Pons (tissue), 1 donor: ENCODE measurements at regions not wholly inside any gene's neighbourhood (a gene's known extent, or its start where the extent isn't known, plus 50 kb on each side); places are given as distances from the start of the nearest gene placed in this dataset.

ENCODE experiments used
- DNase-seq: peaks from one replicate; pipeline ENCODE4 v3.0.0-alpha.2; 2016; ENCODE audit warnings: low spot score

GRCh38 chr20:12371990-12372389 is 454.3 kb downstream of the BTBD3 start:
- no peak for DNase-seq

- no peak for DNase-seq
These were observed 454.9 kb downstream of the BTBD3 start for GRCh38 chr20:12372557-12372956.

GRCh38 chr20:12375967-12376366 is 458.3 kb downstream of the BTBD3 start:
- no peak for DNase-seq

- DNase-seq, result peak; percentile 24
These were observed 466.1 kb downstream of the BTBD3 start for GRCh38 chr20:12383821-12384220.

- DNase-seq, result no peak
These were observed 469.1 kb downstream of the BTBD3 start for GRCh38 chr20:12386821-12387220.

GRCh38 chr20:12391099-12391498 is 473.4 kb downstream of the BTBD3 start:
- no peak for DNase-seq

- DNase-seq, result no peak
These were observed 477.1 kb downstream of the BTBD3 start for GRCh38 chr20:12394786-12395185.

- no peak for DNase-seq
These were observed 477.7 kb downstream of the BTBD3 start for GRCh38 chr20:12395353-12395752.

GRCh38 chr20:12395760-12396159 is 478.1 kb downstream of the BTBD3 start:
- DNase-seq, result no peak

- no peak for DNase-seq
These were observed 481.6 kb downstream of the BTBD3 start for GRCh38 chr20:12399110-12399836.

- no peak for DNase-seq
These were observed 487.2 kb downstream of the BTBD3 start for GRCh38 chr20:12404941-12405340.

- no peak for DNase-seq
These were observed 489.3 kb downstream of the BTBD3 start for GRCh38 chr20:12406978-12407377.

GRCh38 chr20:12409501-12409900 is 491.8 kb downstream of the BTBD3 start:
- DNase-seq, result no peak

GRCh38 chr20:12410783-12411182 is 493.1 kb downstream of the BTBD3 start:
- DNase-seq, result no peak

- DNase-seq, result no peak
These were observed 493.7 kb downstream of the BTBD3 start for GRCh38 chr20:12411246-12411940.

- no peak for DNase-seq
These were observed 495.4 kb downstream of the BTBD3 start for GRCh38 chr20:12413116-12413515.

- peak; percentile 53 for DNase-seq
These were observed 497.0 kb downstream of the BTBD3 start for GRCh38 chr20:12414446-12415274.

GRCh38 chr20:12416281-12416680 is 498.6 kb downstream of the BTBD3 start:
- no peak for DNase-seq

- DNase-seq, result no peak
These were observed 516.0 kb downstream of the BTBD3 start for GRCh38 chr20:12433724-12434123.

GRCh38 chr20:12434672-12435071 is 517.0 kb downstream of the BTBD3 start:
- no peak for DNase-seq

- no peak for DNase-seq
These were observed 517.6 kb downstream of the BTBD3 start for GRCh38 chr20:12435268-12435667.

GRCh38 chr20:12453711-12454110 is 536.0 kb downstream of the BTBD3 start:
- DNase-seq, result no peak

GRCh38 chr20:12455148-12455547 is 537.5 kb downstream of the BTBD3 start:
- DNase-seq, result no peak
